ENCODE measurements at regions not wholly inside any gene's neighbourhood (a gene's known extent, or its start where the extent isn't known, plus 50 kb on each side); places are given as distances from the start of the nearest gene placed in this dataset.
"Not testable (repeated sequence)": the region's sequence is repeated elsewhere in the genome, so short reads cannot be mapped to it uniquely, and the experiment has no call there.

GRCh38 chr1:47593013-47593568, 155.2 kb downstream of the FOXD2 start:
- in situ Hi-C loops (cut with MboI; ENCODE audit: low sequenced_read_pairs), result no loop called here

GRCh38 chr1:47593598-47594285, 155.9 kb downstream of the FOXD2 start:
- in situ Hi-C loops (cut with MboI; ENCODE audit: low sequenced_read_pairs), result no loop called here

GRCh38 chr1:47594627-47595026, 156.8 kb downstream of the FOXD2 start:
- in situ Hi-C loops (cut with MboI; ENCODE audit: low sequenced_read_pairs), result no loop called here

GRCh38 chr1:47596328-47596727, 158.5 kb downstream of the FOXD2 start:
- in situ Hi-C loops (cut with MboI; ENCODE audit: low sequenced_read_pairs), result no loop called here

- in situ Hi-C loops (cut with MboI; ENCODE audit: low sequenced_read_pairs), result no loop called here
Observed at GRCh38 chr1:47598357-47598756, 160.5 kb downstream of the FOXD2 start.

GRCh38 chr1:47599777-47600176, 161.9 kb downstream of the FOXD2 start:
- in situ Hi-C loops (cut with MboI; ENCODE audit: low sequenced_read_pairs), result no loop called here

GRCh38 chr1:47602491-47602890, 164.6 kb downstream of the FOXD2 start:
- in situ Hi-C loops (cut with MboI; ENCODE audit: low sequenced_read_pairs), result not testable (repeated sequence)

- in situ Hi-C loops (cut with MboI; ENCODE audit: low sequenced_read_pairs), result not testable (repeated sequence)
Observed at GRCh38 chr1:47604869-47605268, 167.0 kb downstream of the FOXD2 start.

- in situ Hi-C loops (cut with MboI; ENCODE audit: low sequenced_read_pairs), result no loop called here
Observed at GRCh38 chr1:47608296-47608875, 170.5 kb downstream of the FOXD2 start.

- in situ Hi-C loops (cut with MboI; ENCODE audit: low sequenced_read_pairs), result no loop called here
Observed at GRCh38 chr1:47611992-47612391, 174.1 kb downstream of the FOXD2 start.

GRCh38 chr1:47612819-47613218, 175.0 kb downstream of the FOXD2 start:
- in situ Hi-C loops (cut with MboI; ENCODE audit: low sequenced_read_pairs), result no loop called here

- in situ Hi-C loops (cut with MboI; ENCODE audit: low sequenced_read_pairs), result no loop called here
Observed at GRCh38 chr1:47616036-47616435, 178.2 kb downstream of the FOXD2 start.

- in situ Hi-C loops (cut with MboI; ENCODE audit: low sequenced_read_pairs), result no loop called here
Observed at GRCh38 chr1:47616906-47617305, 179.1 kb downstream of the FOXD2 start.

GRCh38 chr1:47617381-47618221, 179.8 kb downstream of the FOXD2 start:
- in situ Hi-C loops (cut with MboI; ENCODE audit: low sequenced_read_pairs), result no loop called here

GRCh38 chr1:47618222-47618720, 180.4 kb downstream of the FOXD2 start:
- in situ Hi-C loops (cut with MboI; ENCODE audit: low sequenced_read_pairs), result no loop called here

- in situ Hi-C loops (cut with MboI; ENCODE audit: low sequenced_read_pairs), result no loop called here
Observed at GRCh38 chr1:47618830-47619229, 181.0 kb downstream of the FOXD2 start.

- in situ Hi-C loops (cut with MboI; ENCODE audit: low sequenced_read_pairs), result no loop called here
Observed at GRCh38 chr1:47621483-47621882, 183.6 kb downstream of the FOXD2 start.

GRCh38 chr1:47621977-47622376, 184.1 kb downstream of the FOXD2 start:
- in situ Hi-C loops (cut with MboI; ENCODE audit: low sequenced_read_pairs), result no loop called here

- in situ Hi-C loops (cut with MboI; ENCODE audit: low sequenced_read_pairs), result no loop called here
Observed at GRCh38 chr1:47622776-47623556, 185.1 kb downstream of the FOXD2 start.

- in situ Hi-C loops (cut with MboI; ENCODE audit: low sequenced_read_pairs), result no loop called here
Observed at GRCh38 chr1:47623557-47623940, 185.7 kb downstream of the FOXD2 start.

- in situ Hi-C loops (cut with MboI; ENCODE audit: low sequenced_read_pairs), result no loop called here
Observed at GRCh38 chr1:47624531-47624930, 186.7 kb downstream of the FOXD2 start.

Data from HL-60/S4 treated with retinoic acid at 250 ng/mL for 4 days and 3 days (cell line).